ENCODE measurements at regions not wholly inside any gene's neighbourhood (a gene's known extent, or its start where the extent isn't known, plus 50 kb on each side); places are given as distances from the start of the nearest gene placed in this dataset.

- Histone ChIP-seq H3K4me3 (no peak overlapping the region), H3K9me3 (no peaks in the 10 kb centered on the region), H3K27ac (no peak overlapping the region), H3K36me3 (no peaks in the 10 kb centered on the region), H3K27me3 (no peaks in the 10 kb centered on the region), H3K4me1 (no peaks in the 10 kb centered on the region)
- intact Hi-C loops (cut with DNase I): no loop called here
- TF ChIP-seq CTCF (IDR thresholded peaks at IDR 0.05): no peak
- no peak for DNase-seq
- no peak for ATAC-seq
These were observed 241.6 kb downstream of the PIK3C3 start for GRCh38 chr18:42196651-42197050.

- no peak overlapping the region for H3K27ac ChIP-seq
- H3K27me3 ChIP-seq: no peaks in the 10 kb centered on the region
- no peaks in the 10 kb centered on the region for H3K9me3 ChIP-seq
- DNase-seq (no peak), ATAC-seq (no peak)
- intact Hi-C loops (cut with DNase I): no loop called here
- H3K36me3 ChIP-seq: no peaks in the 10 kb centered on the region
- H3K4me3 ChIP-seq: no peak overlapping the region
- no peak for TF ChIP-seq CTCF (IDR thresholded peaks at IDR 0.05)
- H3K4me1 ChIP-seq: no peaks in the 10 kb centered on the region
These were observed 246.1 kb downstream of the PIK3C3 start for GRCh38 chr18:42201137-42201536.

- H3K4me3 ChIP-seq: no peak overlapping the region
- ATAC-seq (no peak), DNase-seq (no peak)
- TF ChIP-seq CTCF (IDR thresholded peaks at IDR 0.05): no peak
- peaks cover 0 to 21% (median 5%) of the 10 kb centered on the region in 11 donors for H3K9me3 ChIP-seq
- intact Hi-C loops (cut with DNase I): no loop called here
- H3K4me1 ChIP-seq: peaks cover 0 to 5% (median 0%) of the 10 kb centered on the region in 9 donors
- H3K36me3 ChIP-seq: no peaks in the 10 kb centered on the region
- 71 to 91% methylated on average over 5 of the region's 5 CpGs for WGBS, 2 donors
- H3K27ac ChIP-seq: no peak overlapping the region
- no peaks in the 10 kb centered on the region for H3K27me3 ChIP-seq
These were observed 256.2 kb downstream of the PIK3C3 start for GRCh38 chr18:42211201-42211600.

- DNase-seq: no peak
- WGBS, 2 donors: 66 to 71% methylated on average over 1 of the region's 1 CpG
- no peak for ATAC-seq
- peaks cover 0 to 15% (median 0%) of the 10 kb centered on the region in 11 donors for H3K9me3 ChIP-seq
- no peaks in the 10 kb centered on the region for H3K4me1 ChIP-seq
- no peaks in the 10 kb centered on the region for H3K36me3 ChIP-seq
- H3K4me3 ChIP-seq: no peak overlapping the region
- no peaks in the 10 kb centered on the region for H3K27me3 ChIP-seq
- no peak for TF ChIP-seq CTCF (IDR thresholded peaks at IDR 0.05)
- intact Hi-C loops (cut with DNase I): no loop called here
- H3K27ac ChIP-seq: no peak overlapping the region
These were observed 267.5 kb downstream of the PIK3C3 start for GRCh38 chr18:42222557-42222956.

- ATAC-seq (no peak), DNase-seq (no peak)
- Histone ChIP-seq H3K27ac (no peak overlapping the region), H3K36me3 (no peaks in the 10 kb centered on the region), H3K27me3 (no peaks in the 10 kb centered on the region), H3K9me3 (peaks cover 0 to 4% (median 0%) of the 10 kb centered on the region in 11 donors), H3K4me1 (no peaks in the 10 kb centered on the region), H3K4me3 (no peak overlapping the region)
- TF ChIP-seq CTCF (IDR thresholded peaks at IDR 0.05): no peak
- intact Hi-C loops (cut with DNase I): no loop called here
- whole genome bisulfite sequencing, 2 donors: 82 to 90% methylated on average over 1 of the region's 1 CpG
These were observed 273.5 kb downstream of the PIK3C3 start for GRCh38 chr18:42228581-42228980.

Data from heart right ventricle (tissue), 16 donors.